Endothelial cell of umbilical vein (primary cell): ENCODE measurements at regions not wholly inside any gene's neighbourhood (a gene's known extent, or its start where the extent isn't known, plus 50 kb on each side); places are given as distances from the start of the nearest gene placed in this dataset.

Experiments
- BruUV-seq: library from RNA; stranded (reverse); fragments of 400-500 nt; replicated peaks from 2 replicates; lab custom pipeline; 2021; lab: Mats Ljungman, UMichigan
- CTCF ChIA-PET: fragments of 300-600, 350-600 bp; sonication (Branson Sonifier 250); formaldehyde crosslinking; loops from one replicate; lab custom pipeline; 2021; ENCODE audit warnings: antibody characterized with exemption, inconsistent platforms; lab: Charles Lee
- POLR2A ChIA-PET: fragments of 300-600, 350-600 bp; sonication (Branson Sonifier 250); formaldehyde crosslinking; loops from one replicate; lab custom pipeline; 2021; ENCODE audit warnings: antibody characterized with exemption, inconsistent platforms; lab: Charles Lee
- DNase-seq: peaks from one replicate; pipeline ENCODE4 v3.0.0-alpha.2; 2011; ENCODE audit warnings: low read depth, low spot score
- FAIRE-seq: peaks from 2 replicates; lab custom pipeline; 2011; peaks lifted over from hg19 to GRCh38; lab: Jason Lieb, UNC
- H2AFZ ChIP-seq: 2 replicates; pipeline ENCODE4 v1.6.0; 2012; ENCODE audit warnings: low read depth, low read length, control low read depth, inconsistent platforms
- H3K27ac ChIP-seq: 2 replicates; pipeline ENCODE4 v1.5.1; 2011; ENCODE audit warnings: low read depth, mild to moderate bottlenecking, control low read depth, low read length, moderate library complexity; ENCODE audit not compliant: insufficient read depth
- H3K27me3 ChIP-seq, 2 experiments: 2 replicates each; pipeline versions ENCODE4 v1.6.0 to v1.6.1; 2011; ENCODE audit warnings: low read length in 2 of 2, mixed read lengths in 1 of 2; ENCODE audit not compliant: control insufficient read depth in 2 of 2, insufficient read depth in 2 of 2
- H3K36me3 ChIP-seq, 2 experiments: 2 replicates in 1 of 2; 3 replicates in 1 of 2; pipeline ENCODE4 v1.5.1; 2011; ENCODE audit warnings: low read length in 2 of 2, mild to moderate bottlenecking in 1 of 2, moderate library complexity in 1 of 2; ENCODE audit not compliant: control insufficient read depth in 2 of 2, insufficient read depth in 2 of 2; ENCODE audit errors: extremely low read depth in 1 of 2
- H3K4me1 ChIP-seq: 3 replicates; pipeline ENCODE4 v1.5.1; 2011; ENCODE audit warnings: mild to moderate bottlenecking, low read length; ENCODE audit not compliant: control insufficient read depth, insufficient read depth; ENCODE audit errors: extremely low read depth
- H3K4me2 ChIP-seq: 2 replicates; pipeline ENCODE4 v1.6.1; 2011; ENCODE audit warnings: low read length, control low read depth, mixed read lengths; ENCODE audit not compliant: insufficient read depth
- H3K4me3 ChIP-seq, 3 experiments: fragments of 200-600 bp in 1 of 3; sonication (generic), shearing (Covaris generic) in 1 of 3; replicated peaks in 1 of 3; 2 replicates each; pipeline ENCODE4 v1.5.1; 2011 to 2016; ENCODE audit warnings: control low read depth in 3 of 3, low read length in 3 of 3, mild to moderate bottlenecking in 2 of 3, inconsistent platforms in 1 of 3, low read depth in 1 of 3, moderate library complexity in 1 of 3; ENCODE audit not compliant: insufficient read depth in 1 of 3
- H3K79me2 ChIP-seq: 2 replicates; pipeline ENCODE4 v1.6.0; 2012; ENCODE audit warnings: low read length, inconsistent platforms; ENCODE audit not compliant: control insufficient read depth, insufficient read depth
- H3K9ac ChIP-seq: replicated peaks from 2 replicates; pipeline ENCODE3; 2011; ENCODE audit warnings: low read length, control low read depth; ENCODE audit not compliant: insufficient read depth; ENCODE audit errors: extremely low read depth
- H3K9me1 ChIP-seq: replicated peaks from 3 replicates; pipeline ENCODE4 v1.6.0; 2011; ENCODE audit warnings: mild to moderate bottlenecking, low read length; ENCODE audit not compliant: control insufficient read depth, insufficient read depth; ENCODE audit errors: extremely low read depth
- H3K9me3 ChIP-seq: replicated peaks from 2 replicates; pipeline ENCODE4 v1.5.1; 2012; ENCODE audit warnings: low read length, inconsistent platforms; ENCODE audit not compliant: control insufficient read depth, insufficient read depth
- H4K20me1 ChIP-seq: replicated peaks from 2 replicates; pipeline ENCODE3; 2011; ENCODE audit warnings: mild to moderate bottlenecking, low read length; ENCODE audit not compliant: control insufficient read depth, insufficient read depth; ENCODE audit errors: extremely low read depth
- EZH2 ChIP-seq: IDR thresholded peaks from 2 replicates; pipeline ENCODE4 v1.6.1; 2012; ENCODE audit warnings: borderline replicate concordance, low read depth, mild to moderate bottlenecking, moderate library complexity, low read length, inconsistent platforms; ENCODE audit not compliant: severe bottlenecking
- FOS ChIP-seq: IDR thresholded peaks from 2 replicates; pipeline ENCODE4 v1.6.1; 2011; ENCODE audit warnings: mild to moderate bottlenecking, low read length, moderate library complexity, borderline replicate concordance; ENCODE audit not compliant: insufficient read depth
- GATA2 ChIP-seq: IDR thresholded peaks from 2 replicates; pipeline ENCODE4 v1.7.0; 2011; ENCODE audit warnings: low read depth, mild to moderate bottlenecking, moderate library complexity, mixed read lengths, low read length; ENCODE audit not compliant: insufficient read length, insufficient read depth
- JUN ChIP-seq: IDR thresholded peaks from 2 replicates; pipeline ENCODE4 v1.6.1; 2011; ENCODE audit warnings: borderline replicate concordance, low read depth; ENCODE audit not compliant: insufficient read length, insufficient read depth
- MYC ChIP-seq: IDR thresholded peaks from one replicate; pipeline ENCODE4 v1.6.1; 2011; ENCODE audit warnings: mild to moderate bottlenecking, low read depth, low read length
- POLR2A ChIP-seq: IDR thresholded peaks from 2 replicates; pipeline ENCODE4 v1.6.1; 2012; ENCODE audit warnings: low read depth, mild to moderate bottlenecking, control low read depth, low read length
- POLR2AphosphoS5 ChIP-seq: IDR thresholded peaks from 2 replicates; pipeline ENCODE4 v1.6.1; 2012; ENCODE audit warnings: low read depth, mild to moderate bottlenecking, control low read depth, low read length, moderate library complexity; ENCODE audit not compliant: insufficient read depth
- dilution Hi-C: fragments of 300-500 bp; cut with MboI; formaldehyde crosslinking; loops from one replicate; pipeline ENCODE4 v1.15.0; 2019; ENCODE audit warnings: low sequenced_read_pairs; ENCODE audit not compliant: extremely low pct_ligation_motif_present
- intact Hi-C: fragments of 100-400 bp; cut with micrococcal nuclease; formaldehyde crosslinking; loops from one replicate; pipeline ENCODE4 v1.10.0; 2022
- TF ChIP-seq, protein P1 (sequence below): IDR thresholded peaks from 2 replicates; pipeline ENCODE4 v1.6.1; 2011; ENCODE audit not compliant: insufficient read depth, insufficient read length
- TF ChIP-seq, protein P2 (sequence below), 2 donors: IDR thresholded peaks; 1 replicate in 1 of 2; 2 replicates in 1 of 2; pipeline ENCODE4 v1.5.1; 2011; ENCODE audit warnings: low read length in 2 of 2, mild to moderate bottlenecking in 2 of 2, moderate library complexity in 2 of 2, control low read depth in 1 of 2, inconsistent platforms in 1 of 2, low read depth in 1 of 2; ENCODE audit not compliant: insufficient read depth in 1 of 2; ENCODE audit errors: extremely low read depth in 1 of 2

DNA sequence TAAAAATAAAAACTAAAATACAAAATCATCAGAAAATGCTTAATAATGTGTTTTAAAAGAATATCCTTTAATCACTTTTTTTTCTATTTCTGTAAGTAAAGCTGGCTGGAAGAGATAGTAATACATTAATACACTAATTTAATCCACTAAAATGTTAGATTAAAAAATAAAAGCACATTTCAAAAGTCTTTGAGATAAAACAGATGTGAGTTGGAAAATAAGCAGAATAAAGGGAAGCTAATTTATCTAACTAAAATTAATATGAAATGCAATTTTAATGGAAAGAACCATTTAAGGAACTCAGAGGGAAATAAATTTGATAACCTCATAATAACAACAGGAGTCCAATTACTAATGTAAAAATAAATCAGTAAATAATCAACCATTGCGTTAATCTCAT lies 774.8 kb upstream of the MBL2 start:
- intact Hi-C loops = no loop called here
- DNase-seq (no peak), FAIRE-seq (no peak)
- no TSS peak for BruUV-seq
- no peak overlapping the region for H2AFZ ChIP-seq
- no peaks in the 10 kb centered on the region for H3K36me3 ChIP-seq
- TF ChIP-seq FOS (no peak), EZH2 (no peak), POLR2AphosphoS5 (no peak), JUN (no peak), POLR2A (no peak)
- TF ChIP-seq, protein P1, sequence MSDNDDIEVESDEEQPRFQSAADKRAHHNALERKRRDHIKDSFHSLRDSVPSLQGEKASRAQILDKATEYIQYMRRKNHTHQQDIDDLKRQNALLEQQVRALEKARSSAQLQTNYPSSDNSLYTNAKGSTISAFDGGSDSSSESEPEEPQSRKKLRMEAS = no peak
- no peaks in the 10 kb centered on the region for H3K27me3 ChIP-seq
- no peaks in the 10 kb centered on the region for H3K79me2 ChIP-seq
- H3K27ac ChIP-seq = no peak overlapping the region
- POLR2A ChIA-PET = no interaction called here
- CTCF ChIA-PET = no interaction called here
- no peaks in the 10 kb centered on the region for H3K9me3 ChIP-seq
- H3K9ac ChIP-seq = no peak overlapping the region
- H3K4me2 ChIP-seq = no peak overlapping the region
- H3K4me1 ChIP-seq = peaks cover 3% of the 10 kb centered on the region
- no peak overlapping the region for H3K4me3 ChIP-seq
- dilution Hi-C loops = no loop called here
- no peaks in the 10 kb centered on the region for H3K9me1 ChIP-seq
- no peaks in the 10 kb centered on the region for H4K20me1 ChIP-seq

DNA sequence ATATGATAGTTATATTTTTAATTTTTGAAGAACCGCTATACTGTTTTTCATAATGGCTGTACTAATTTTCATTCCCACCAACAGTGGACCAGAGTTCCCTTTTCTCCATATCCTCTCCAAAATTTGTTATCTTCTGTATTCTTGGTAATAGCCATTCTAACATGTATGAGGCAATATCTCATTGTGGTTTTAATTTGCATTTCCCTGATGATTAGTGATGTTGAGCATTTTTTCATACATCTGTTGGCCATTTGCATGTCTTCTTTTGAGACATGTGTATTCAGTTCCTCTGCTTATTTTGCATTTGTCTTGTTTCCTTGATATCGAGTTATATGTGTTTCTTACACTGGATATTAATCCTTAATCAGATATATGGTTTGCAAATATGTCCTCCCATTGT lies 770.8 kb upstream of the MBL2 start:
- DNase-seq = no peak
- H3K36me3 ChIP-seq = no peaks in the 10 kb centered on the region
- no peak overlapping the region for H3K4me2 ChIP-seq
- ChIA-PET POLR2A (no interaction called here), CTCF (no interaction called here)
- H3K79me2 ChIP-seq = no peaks in the 10 kb centered on the region
- H3K9ac ChIP-seq = no peak overlapping the region
- H3K9me1 ChIP-seq = no peaks in the 10 kb centered on the region
- H4K20me1 ChIP-seq = no peaks in the 10 kb centered on the region
- dilution Hi-C loops (no loop called here), intact Hi-C loops (no loop called here)
- no peak overlapping the region for H2AFZ ChIP-seq
- no peak overlapping the region for H3K27ac ChIP-seq
- no peak for FAIRE-seq
- no TSS peak for BruUV-seq
- no peaks in the 10 kb centered on the region for H3K9me3 ChIP-seq
- TF ChIP-seq, protein P1 = no peak
- TF ChIP-seq EZH2 = no peak
- TF ChIP-seq FOS = no peak
- TF ChIP-seq GATA2 = no peak
- no peak for TF ChIP-seq POLR2AphosphoS5
- no peak for TF ChIP-seq JUN
- TF ChIP-seq POLR2A = no peak
- TF ChIP-seq MYC = no peak
- TF ChIP-seq, protein P2, sequence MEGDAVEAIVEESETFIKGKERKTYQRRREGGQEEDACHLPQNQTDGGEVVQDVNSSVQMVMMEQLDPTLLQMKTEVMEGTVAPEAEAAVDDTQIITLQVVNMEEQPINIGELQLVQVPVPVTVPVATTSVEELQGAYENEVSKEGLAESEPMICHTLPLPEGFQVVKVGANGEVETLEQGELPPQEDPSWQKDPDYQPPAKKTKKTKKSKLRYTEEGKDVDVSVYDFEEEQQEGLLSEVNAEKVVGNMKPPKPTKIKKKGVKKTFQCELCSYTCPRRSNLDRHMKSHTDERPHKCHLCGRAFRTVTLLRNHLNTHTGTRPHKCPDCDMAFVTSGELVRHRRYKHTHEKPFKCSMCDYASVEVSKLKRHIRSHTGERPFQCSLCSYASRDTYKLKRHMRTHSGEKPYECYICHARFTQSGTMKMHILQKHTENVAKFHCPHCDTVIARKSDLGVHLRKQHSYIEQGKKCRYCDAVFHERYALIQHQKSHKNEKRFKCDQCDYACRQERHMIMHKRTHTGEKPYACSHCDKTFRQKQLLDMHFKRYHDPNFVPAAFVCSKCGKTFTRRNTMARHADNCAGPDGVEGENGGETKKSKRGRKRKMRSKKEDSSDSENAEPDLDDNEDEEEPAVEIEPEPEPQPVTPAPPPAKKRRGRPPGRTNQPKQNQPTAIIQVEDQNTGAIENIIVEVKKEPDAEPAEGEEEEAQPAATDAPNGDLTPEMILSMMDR (IDR thresholded peaks at IDR 0.05; ENCODE audit: extremely low read depth in 1 of 2, insufficient read depth in 1 of 2, low read depth in 1 of 2, low read length in 2 of 2) = no peak
- no peaks in the 10 kb centered on the region for H3K27me3 ChIP-seq
- H3K4me1 ChIP-seq = peaks cover 3% of the 10 kb centered on the region
- no peak overlapping the region for H3K4me3 ChIP-seq
